NCI-H460 (cell line): ENCODE measurements at regions not wholly inside any gene's neighbourhood (a gene's known extent, or its start where the extent isn't known, plus 50 kb on each side); places are given as distances from the start of the nearest gene placed in this dataset.
A peak's percentile ranks its signal among the peaks of the same experiment; 100 is the strongest.

Source experiments
- DNase-seq: peaks from one replicate; pipeline ENCODE4 v3.0.0-alpha.2; 2016; ENCODE audit warnings: low read depth; ENCODE audit errors: extremely low read depth

GRCh38 chr2:7773362-7774360 is 856.4 kb downstream of the RNF144A start:
- no peak for DNase-seq

GRCh38 chr2:7774481-7774880 is 857.3 kb downstream of the RNF144A start:
- DNase-seq = no peak

GRCh38 chr2:7777668-7778067 is 860.5 kb downstream of the RNF144A start:
- no peak for DNase-seq

DNA sequence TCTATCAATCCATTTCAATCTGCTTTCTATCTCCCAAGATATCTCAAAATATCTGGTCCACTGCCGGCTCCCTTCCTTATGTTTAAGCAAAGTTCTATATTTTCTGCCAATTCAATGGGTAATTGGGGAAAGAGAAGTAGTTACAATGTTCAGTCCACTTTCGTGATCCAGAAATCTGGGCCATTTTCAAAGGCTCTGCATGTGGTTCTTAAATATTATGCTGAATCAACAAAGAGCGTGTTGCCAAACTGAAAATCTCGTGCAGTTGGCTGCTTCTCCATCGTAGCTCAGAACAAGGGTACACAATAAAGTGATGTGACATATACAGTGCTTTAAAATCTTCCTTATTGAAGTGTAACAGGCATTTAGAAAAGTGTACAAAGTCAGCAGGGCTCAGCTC is 863.1 kb downstream of the RNF144A start:
- DNase-seq = no peak

DNA sequence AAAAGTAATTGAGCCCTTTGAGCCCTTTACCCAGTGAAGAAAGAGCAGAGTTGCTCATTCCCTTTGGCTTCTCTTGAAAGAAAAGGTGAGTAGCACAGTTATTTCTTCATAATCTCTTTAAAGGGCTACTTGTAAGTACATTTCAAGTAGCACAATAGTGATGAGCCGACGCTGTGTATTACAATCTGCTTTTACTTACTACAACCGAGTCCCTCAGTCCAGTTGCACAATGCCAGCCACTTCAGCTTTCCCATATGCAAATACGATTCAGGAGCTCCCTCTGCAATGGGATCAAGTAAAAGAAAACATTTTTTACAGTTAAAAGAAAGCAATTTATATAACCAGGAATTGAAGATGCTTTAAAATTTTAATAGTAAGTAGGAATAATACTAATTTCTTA is 868.5 kb downstream of the RNF144A start:
- no peak for DNase-seq

DNA sequence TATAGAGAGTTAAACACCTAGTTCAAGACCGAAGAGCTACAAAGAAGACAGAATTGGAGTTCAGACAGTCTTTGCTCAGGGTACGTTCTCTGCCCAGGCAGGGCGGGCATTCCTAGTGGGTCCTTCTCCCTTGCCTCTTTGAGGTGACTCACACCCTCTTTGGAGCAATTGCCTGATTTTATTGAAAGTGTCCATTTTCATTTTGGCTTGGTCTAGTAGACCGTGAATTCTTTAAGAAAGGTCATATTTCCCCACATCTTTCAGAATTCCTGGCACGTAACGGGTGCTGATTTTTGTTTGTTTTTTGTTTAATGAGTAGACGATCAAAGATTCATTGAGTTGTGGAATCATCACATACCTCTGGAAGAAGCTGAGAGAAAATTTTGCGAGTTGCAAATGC is 871.5 kb downstream of the RNF144A start:
- no peak for DNase-seq

DNA sequence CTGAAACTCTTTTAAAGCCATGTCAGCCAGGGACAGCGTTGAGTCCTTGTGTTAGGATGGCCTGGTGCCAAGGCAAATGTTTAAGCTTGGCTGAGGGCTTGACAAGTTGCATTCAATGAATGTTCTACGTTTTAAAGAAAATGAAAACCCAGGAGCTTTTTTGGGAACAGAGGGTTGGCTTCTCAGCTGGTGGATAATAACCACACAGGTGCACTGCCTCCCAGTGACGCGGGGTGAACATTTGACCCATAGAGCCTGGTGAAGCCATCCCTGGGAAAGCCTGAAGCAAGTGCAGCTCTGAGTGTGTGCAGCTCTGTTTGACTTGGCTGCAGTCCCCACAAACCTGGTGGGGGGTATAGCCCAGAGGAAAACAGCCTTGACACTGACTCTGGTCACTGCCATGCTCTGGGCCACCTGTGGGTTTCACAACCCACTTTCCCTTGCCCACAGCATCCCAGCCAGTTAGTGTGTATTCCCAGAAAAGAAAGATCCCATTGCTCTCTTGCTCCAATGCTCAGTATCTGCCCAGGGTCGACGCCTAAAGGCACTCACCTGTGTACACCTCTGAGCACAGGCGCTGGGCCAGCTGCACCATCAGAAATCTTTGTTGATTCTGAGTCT is 874.9 kb downstream of the RNF144A start:
- DNase-seq = no peak

GRCh38 chr2:7795778-7796563 is 878.8 kb downstream of the RNF144A start:
- no peak for DNase-seq

DNA sequence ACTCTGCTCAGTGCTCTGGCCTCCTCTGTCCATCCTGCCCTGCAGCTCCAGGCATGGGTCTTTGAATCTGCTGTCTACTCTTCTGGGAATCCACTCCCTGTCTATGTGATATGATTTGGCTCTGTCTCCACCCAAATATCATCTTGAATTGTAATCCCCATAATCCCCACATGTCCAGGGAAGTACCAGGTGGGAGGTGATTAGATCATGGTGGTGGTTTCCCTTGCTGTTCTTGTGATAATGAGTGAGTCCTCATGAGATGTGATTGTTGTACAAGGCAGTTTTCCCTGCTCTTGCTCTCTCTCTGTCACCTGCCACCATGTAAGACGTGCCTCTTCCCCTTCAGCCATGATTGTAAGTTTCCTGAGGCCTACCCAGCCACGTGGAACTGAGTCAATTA is 881.8 kb upstream of the ID2 start:
- no peak for DNase-seq

DNA sequence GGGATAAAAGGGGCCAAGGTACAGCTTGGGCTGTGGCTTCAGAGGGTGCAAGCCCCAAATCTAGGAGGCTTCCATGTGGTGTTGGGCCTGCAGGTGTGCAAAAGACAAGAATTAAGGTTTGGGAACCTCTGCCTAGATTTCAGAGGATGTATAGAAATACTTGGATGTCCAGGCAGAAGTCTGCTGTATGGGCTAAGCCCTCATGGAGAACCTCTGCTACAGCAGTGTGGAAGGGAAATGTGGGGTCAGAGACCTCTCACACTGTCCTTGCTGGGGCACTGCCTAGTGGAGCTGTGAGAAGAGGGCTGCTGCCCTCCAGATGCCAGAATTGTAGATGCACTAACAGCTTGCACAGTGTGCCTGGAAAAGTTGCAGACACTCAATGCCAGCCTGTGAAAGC is 880.6 kb upstream of the ID2 start:
- DNase-seq = no peak

- DNase-seq = no peak
Observed at GRCh38 chr2:7803515-7803914, 878.3 kb upstream of the ID2 start.

DNA sequence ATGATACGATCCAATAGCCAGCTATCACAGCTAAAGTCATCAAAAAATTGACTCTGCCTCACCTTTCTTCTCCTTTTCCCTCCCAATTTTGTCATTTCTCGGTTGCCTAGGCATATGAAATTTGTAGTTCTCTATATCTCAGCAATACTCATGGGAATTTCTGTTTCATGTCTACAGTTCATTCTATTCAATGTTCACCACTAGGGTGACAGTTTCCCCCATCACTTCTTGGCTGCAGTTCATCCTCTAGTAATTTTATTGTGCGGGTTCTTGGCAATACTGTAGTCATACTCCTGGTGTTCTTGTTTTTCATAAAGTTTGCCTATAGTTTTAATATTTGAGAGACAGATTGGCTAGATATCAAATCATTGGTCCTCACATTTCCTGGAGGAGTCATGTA is 872.2 kb upstream of the ID2 start:
- no peak for DNase-seq

DNA sequence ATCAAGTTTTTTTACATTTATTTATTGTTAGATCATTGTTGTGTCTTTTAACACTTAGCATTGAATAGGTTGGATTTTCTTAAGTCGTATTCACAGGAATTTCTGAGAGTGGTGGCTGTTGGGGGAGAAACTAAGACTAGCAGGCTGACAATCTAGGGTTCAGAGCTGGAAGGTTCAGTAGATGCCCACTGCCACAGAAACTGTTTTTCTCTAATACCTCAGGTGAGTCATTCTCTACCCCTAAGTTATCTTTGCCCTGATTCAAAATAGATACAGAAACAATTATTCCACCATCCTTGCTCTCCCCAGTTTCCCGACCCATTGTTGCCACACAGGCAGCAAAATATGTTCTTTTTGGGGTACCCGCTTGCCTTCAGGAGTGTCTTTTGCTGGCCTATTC is 870.8 kb upstream of the ID2 start:
- DNase-seq = no peak

GRCh38 chr2:7812231-7812995 is 869.4 kb upstream of the ID2 start:
- DNase-seq = peak; percentile 5

GRCh38 chr2:7813541-7814292 is 868.1 kb upstream of the ID2 start:
- no peak for DNase-seq

- no peak for DNase-seq
Observed at GRCh38 chr2:7815726-7816125, 866.1 kb upstream of the ID2 start.

DNA sequence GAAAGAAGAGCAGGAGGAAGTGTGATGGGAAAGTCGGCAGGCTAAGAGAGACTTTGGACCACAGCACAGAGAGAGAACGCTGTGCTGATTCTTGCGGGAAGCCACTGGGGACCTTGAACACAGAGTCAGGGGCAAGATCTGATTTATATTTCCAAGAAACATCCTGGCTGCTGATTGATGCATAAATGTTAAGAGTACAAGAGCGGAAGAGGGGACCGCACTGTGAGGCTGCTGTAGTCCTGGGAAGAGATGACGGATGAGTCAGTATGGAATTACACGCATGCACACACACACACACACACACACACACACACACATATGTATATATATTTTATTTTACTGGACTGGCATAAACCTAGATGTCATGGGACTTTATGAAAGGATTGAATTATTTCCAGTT is 865.6 kb upstream of the ID2 start:
- DNase-seq = no peak

DNA sequence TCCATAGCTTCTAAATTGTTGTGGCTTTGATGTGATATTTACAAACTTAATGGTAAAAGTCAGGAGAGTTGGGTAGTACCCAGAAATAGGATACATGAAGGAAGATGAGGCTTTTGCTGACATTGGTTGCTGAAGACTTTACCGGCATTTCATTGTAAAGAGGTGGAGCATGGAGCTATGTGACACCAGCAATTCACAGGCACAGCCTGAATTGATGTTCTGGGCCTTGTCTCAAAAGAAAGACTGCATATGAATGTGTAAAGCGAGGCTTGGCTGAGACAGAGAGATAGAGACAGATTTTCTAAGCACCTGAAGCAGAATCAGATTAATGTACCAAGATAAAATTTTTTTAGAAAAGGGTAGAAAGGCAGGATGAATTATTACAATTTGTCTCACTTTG is 864.9 kb upstream of the ID2 start:
- DNase-seq = no peak

GRCh38 chr2:7819316-7819715 is 862.5 kb upstream of the ID2 start:
- no peak for DNase-seq

GRCh38 chr2:7819850-7820249 is 862.0 kb upstream of the ID2 start:
- DNase-seq = no peak
